CD4-positive, alpha-beta T cell treated with Interleukin-15 for 1 hour (primary cell): ENCODE measurements at regions not wholly inside any gene's neighbourhood (a gene's known extent, or its start where the extent isn't known, plus 50 kb on each side); places are given as distances from the start of the nearest gene placed in this dataset.
"Not testable (repeated sequence)": the region's sequence is repeated elsewhere in the genome, so short reads cannot be mapped to it uniquely, and the experiment has no call there.

Experiments
- DNase-seq: peaks from one replicate; pipeline ENCODE4 v3.0.0-alpha.2; 2020

GRCh38 chr10:2214092-2214491 is 476.8 kb upstream of the ADARB2 start:
- no peak for DNase-seq

GRCh38 chr10:2212244-2212834 is 475.0 kb upstream of the ADARB2 start:
- no peak for DNase-seq

GRCh38 chr10:2210088-2210487 is 472.8 kb upstream of the ADARB2 start:
- no peak for DNase-seq

GRCh38 chr10:2208106-2208505 is 470.8 kb upstream of the ADARB2 start:
- no peak for DNase-seq

GRCh38 chr10:2207246-2207922 is 470.1 kb upstream of the ADARB2 start:
- no peak for DNase-seq

GRCh38 chr10:2205406-2205805 is 468.1 kb upstream of the ADARB2 start:
- no peak for DNase-seq

- DNase-seq, result no peak
These were observed 465.1 kb upstream of the ADARB2 start for GRCh38 chr10:2202401-2202800.

GRCh38 chr10:2201534-2202099 is 464.3 kb upstream of the ADARB2 start:
- no peak for DNase-seq

- no peak for DNase-seq
These were observed 460.3 kb upstream of the ADARB2 start for GRCh38 chr10:2197663-2198062.

- DNase-seq, result no peak
These were observed 458.9 kb upstream of the ADARB2 start for GRCh38 chr10:2196272-2196671.

- not testable (repeated sequence) for DNase-seq
These were observed 452.0 kb upstream of the ADARB2 start for GRCh38 chr10:2189356-2189755.

- no peak for DNase-seq
These were observed 451.0 kb upstream of the ADARB2 start for GRCh38 chr10:2188371-2188770.

GRCh38 chr10:2173327-2173726 is 436.0 kb upstream of the ADARB2 start:
- no peak for DNase-seq

GRCh38 chr10:2165771-2166460 is 428.6 kb upstream of the ADARB2 start:
- DNase-seq, result no peak

GRCh38 chr10:2150288-2150687 is 413.0 kb upstream of the ADARB2 start:
- DNase-seq, result no peak

GRCh38 chr10:2145926-2146478 is 408.7 kb upstream of the ADARB2 start:
- no peak for DNase-seq

- no peak for DNase-seq
These were observed 408.2 kb upstream of the ADARB2 start for GRCh38 chr10:2145491-2145890.

- DNase-seq, result no peak
These were observed 407.3 kb upstream of the ADARB2 start for GRCh38 chr10:2144584-2144983.

GRCh38 chr10:2143213-2143835 is 406.0 kb upstream of the ADARB2 start:
- no peak for DNase-seq

GRCh38 chr10:2139746-2140145 is 402.4 kb upstream of the ADARB2 start:
- DNase-seq, result no peak

- no peak for DNase-seq
These were observed 400.3 kb upstream of the ADARB2 start for GRCh38 chr10:2137549-2138174.

- no peak for DNase-seq
These were observed 393.5 kb upstream of the ADARB2 start for GRCh38 chr10:2130705-2131305.
